T-helper 17 cell (primary cell): ENCODE measurements at regions not wholly inside any gene's neighbourhood (a gene's known extent, or its start where the extent isn't known, plus 50 kb on each side); places are given as distances from the start of the nearest gene placed in this dataset.
"Not testable (repeated sequence)": the region's sequence is repeated elsewhere in the genome, so short reads cannot be mapped to it uniquely, and the experiment has no call there.

Source experiments
- ATAC-seq: fragments of 150-1000 bp; cut with Tn5 transposase; 2 replicates; pipeline ENCODE4 v1.10.0; 2021; ENCODE audit warnings: mild to moderate bottlenecking, moderate library complexity
- DNase-seq, 3 donors: peaks; one replicate each; pipeline versions ENCODE4 v3.0.0 to v3.0.0-alpha.2; 2020 to 2021
- H3K9me3 ChIP-seq: one replicate; pipeline ENCODE4 v1.7.0; 2013; ENCODE audit warnings: low read length, mild to moderate bottlenecking; ENCODE audit not compliant: control insufficient read depth, poor library complexity, severe bottlenecking
- H3K27ac Mint-ChIP-seq: one replicate; pipeline ENCODE4 v1.8.0; 2022; ENCODE audit warnings: mild to moderate bottlenecking, moderate library complexity, mixed read lengths
- H3K27me3 Mint-ChIP-seq: one replicate; pipeline ENCODE4 v1.8.0; 2022; ENCODE audit warnings: mixed read lengths
- H3K36me3 Mint-ChIP-seq: one replicate; pipeline ENCODE4 v1.8.0; 2022; ENCODE audit warnings: low read depth, mixed read lengths
- H3K4me1 Mint-ChIP-seq: one replicate; pipeline ENCODE4 v1.8.0; 2022; ENCODE audit warnings: mild to moderate bottlenecking, mixed read lengths
- H3K4me3 Mint-ChIP-seq: one replicate; pipeline ENCODE4 v1.8.0; 2022; ENCODE audit warnings: mild to moderate bottlenecking, moderate library complexity, mixed read lengths

DNA sequence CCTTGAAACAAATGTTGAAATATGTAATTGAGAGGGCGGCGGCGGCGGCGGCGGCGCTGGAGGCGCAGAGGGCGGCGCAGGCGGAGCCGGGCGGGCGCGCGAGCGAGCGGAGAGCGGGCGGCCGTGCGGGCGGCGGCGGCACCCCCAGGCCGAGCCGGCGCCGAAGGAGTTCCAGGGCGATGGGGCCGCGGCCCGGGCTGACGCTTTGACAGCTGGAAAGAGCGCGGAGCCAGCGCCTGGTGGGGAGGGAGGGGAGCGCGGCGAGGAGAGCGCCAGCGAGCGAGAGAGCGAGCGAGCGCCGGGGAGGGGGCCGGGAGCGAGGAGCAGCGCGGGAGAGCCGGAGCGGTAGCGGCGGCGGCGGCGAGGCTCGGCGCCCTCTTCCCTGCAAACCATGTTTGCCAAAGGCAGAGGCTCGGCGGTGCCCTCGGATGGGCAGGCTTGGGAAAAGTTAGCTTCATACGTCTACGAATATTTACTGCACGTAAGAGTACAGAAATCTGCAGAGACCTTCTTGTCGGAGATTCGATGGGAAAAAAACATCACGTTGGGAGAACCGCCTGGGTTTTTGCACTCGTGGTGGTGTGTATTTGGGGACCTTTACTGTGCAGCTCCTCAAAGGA, 116.8 kb upstream of the CDK13 start:
- not testable (repeated sequence) for H3K9me3 ChIP-seq, H3K27ac Mint-ChIP-seq, H3K4me1 Mint-ChIP-seq
- peaks cover 64% of the 10 kb centered on the region for H3K27me3 Mint-ChIP-seq
- peak overlapping the region; percentile 60 for H3K4me3 Mint-ChIP-seq
- ATAC-seq, result peak; percentile 78
- peaks cover 11% of the 10 kb centered on the region for H3K36me3 Mint-ChIP-seq
- DNase-seq, result peak in 1 of 3 donors; percentile 9

DNA sequence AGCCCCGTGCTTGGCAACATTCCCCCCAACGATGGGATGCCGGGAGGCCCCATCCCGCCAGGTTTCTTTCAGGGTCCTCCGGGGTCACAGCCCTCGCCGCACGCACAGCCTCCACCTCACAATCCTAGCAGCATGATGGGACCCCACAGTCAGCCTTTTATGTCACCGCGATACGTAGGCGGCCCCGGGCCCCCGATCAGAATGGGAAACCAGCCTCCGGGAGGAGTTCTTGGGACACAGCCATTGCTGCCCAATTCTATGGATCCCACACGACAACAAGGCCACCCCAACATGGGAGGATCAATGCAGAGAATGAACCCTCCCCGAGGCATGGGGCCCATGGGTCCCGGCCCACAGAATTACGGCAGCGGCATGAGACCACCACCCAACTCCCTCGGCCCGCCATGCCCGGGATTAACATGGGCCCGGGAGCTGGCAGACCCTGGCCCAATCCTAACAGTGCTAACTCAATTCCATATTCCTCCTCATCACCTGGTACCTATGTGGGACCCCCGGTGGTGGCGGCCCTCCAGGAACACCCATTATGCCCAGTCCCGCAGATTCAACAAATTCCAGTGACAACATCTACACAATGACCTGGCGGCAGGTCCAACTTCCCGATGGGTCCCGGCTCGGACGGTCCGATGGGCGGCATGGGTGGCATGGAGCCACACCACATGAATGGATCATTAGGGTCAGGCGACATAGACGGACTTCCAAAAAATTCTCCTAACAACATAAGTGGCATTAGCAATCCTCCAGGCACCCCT, 116.0 kb upstream of the CDK13 start:
- H3K9me3 ChIP-seq, H3K27ac Mint-ChIP-seq, H3K36me3 Mint-ChIP-seq, ATAC-seq, DNase-seq, H3K4me1 Mint-ChIP-seq: not testable (repeated sequence)
- Mint-ChIP-seq H3K27me3 (peaks cover 57% of the 10 kb centered on the region), H3K4me3 (peak overlapping the region; percentile 60)

DNA sequence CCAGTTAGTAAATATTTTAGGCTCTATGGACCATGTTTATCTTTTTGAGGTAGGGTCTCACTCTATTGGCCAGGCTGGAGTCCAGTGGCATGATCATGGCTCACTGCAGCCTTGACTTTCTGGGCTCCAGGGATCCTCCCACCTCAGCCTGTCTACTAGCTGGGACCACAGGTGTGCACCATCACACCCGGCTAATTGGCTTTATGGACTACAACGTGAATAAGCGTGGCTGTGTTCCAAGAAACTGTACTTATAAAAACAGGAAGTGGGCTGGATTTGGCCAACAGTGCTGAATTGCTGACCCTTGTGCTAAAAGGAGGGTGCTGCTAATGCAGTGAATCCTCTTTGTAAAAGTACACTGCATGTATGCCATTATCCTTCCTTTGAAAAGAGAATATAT, 111.7 kb upstream of the CDK13 start:
- H3K27me3 Mint-ChIP-seq, result peaks cover 47% of the 10 kb centered on the region
- DNase-seq, result no peak
- no peak overlapping the region for H3K27ac Mint-ChIP-seq
- no peak overlapping the region for H3K4me3 Mint-ChIP-seq
- no peaks in the 10 kb centered on the region for H3K9me3 ChIP-seq
- peaks cover 3% of the 10 kb centered on the region for H3K4me1 Mint-ChIP-seq
- H3K36me3 Mint-ChIP-seq, result peaks cover 13% of the 10 kb centered on the region
- ATAC-seq, result no peak

DNA sequence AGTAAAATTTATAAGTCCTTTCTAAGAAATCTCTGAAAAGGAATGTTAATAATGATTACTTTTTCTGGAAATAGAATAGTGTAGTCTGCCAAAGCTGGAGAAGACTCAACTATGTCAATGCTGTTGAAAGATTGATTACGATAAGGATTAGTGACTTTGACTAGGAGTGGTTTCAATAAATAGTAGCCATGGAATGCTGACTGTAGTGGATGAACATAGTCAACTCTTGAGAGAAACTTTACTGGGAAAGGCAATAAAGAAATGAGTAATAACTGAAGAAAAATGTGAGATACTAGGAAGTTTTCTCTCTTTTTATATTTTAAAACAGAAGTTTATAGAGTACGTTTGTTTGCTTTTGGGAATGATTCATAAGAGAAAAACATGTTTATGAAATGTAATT, 105.0 kb upstream of the CDK13 start:
- H3K4me3 Mint-ChIP-seq, result no peak overlapping the region
- H3K36me3 Mint-ChIP-seq, result no peaks in the 10 kb centered on the region
- H3K4me1 Mint-ChIP-seq, result no peaks in the 10 kb centered on the region
- no peaks in the 10 kb centered on the region for H3K9me3 ChIP-seq
- no peak overlapping the region for H3K27ac Mint-ChIP-seq
- ATAC-seq (no peak), DNase-seq (no peak)
- H3K27me3 Mint-ChIP-seq, result peaks cover 15% of the 10 kb centered on the region

DNA sequence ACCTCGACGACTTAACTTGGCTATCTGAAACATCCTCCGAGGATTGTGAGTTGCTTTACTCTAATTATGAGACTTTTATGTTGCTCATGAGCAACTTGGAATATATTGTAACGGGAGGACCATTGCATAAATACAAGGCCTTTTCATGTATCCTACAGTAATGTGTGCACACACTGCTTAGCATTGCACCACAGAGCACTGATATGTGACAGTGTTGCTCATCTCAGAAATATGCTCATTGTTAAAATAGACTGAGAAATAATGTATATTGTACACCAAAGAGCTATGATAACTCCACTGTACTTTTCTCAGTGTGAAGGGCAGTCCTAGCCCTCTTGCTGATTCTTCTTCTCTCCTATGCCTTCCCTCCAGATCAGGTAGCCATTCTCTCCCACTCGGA, 102.8 kb upstream of the CDK13 start:
- no peak for ATAC-seq
- H3K4me1 Mint-ChIP-seq, result no peaks in the 10 kb centered on the region
- no peak overlapping the region for H3K4me3 Mint-ChIP-seq
- no peaks in the 10 kb centered on the region for H3K36me3 Mint-ChIP-seq
- H3K27ac Mint-ChIP-seq, result no peak overlapping the region
- H3K27me3 Mint-ChIP-seq, result peaks cover 14% of the 10 kb centered on the region
- H3K9me3 ChIP-seq, result no peaks in the 10 kb centered on the region
- DNase-seq, result no peak

DNA sequence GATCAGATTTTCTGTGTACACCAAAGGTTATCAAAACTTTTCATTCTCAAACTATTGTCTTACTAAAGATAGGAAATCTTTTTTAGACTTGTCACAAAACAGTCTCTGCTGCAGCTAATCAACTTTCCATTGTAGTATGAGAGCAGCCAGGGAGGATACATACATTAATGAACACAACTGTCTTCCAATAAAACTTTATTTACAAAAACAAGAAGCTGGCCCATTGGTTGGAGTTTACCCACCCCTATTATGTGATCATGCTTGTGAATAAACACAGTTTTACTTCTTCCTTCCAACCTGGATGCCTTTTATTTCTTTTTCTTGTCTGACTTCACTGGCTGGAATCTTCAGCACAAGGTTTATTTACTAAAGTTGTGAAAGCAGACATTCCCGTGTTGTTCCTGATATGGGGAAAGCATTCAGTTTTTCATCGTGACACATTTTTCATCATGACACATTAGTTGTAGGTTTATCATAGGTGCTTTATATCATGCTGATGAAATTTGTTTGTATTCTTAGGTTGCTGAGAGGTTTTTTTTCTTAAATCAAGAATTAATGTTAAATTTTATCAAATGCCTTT, 98.5 kb upstream of the CDK13 start:
- Mint-ChIP-seq H3K27ac (no peak overlapping the region), H3K36me3 (no peaks in the 10 kb centered on the region), H3K4me1 (peaks cover 8% of the 10 kb centered on the region), H3K4me3 (no peak overlapping the region), H3K27me3 (peaks cover 38% of the 10 kb centered on the region)
- no peaks in the 10 kb centered on the region for H3K9me3 ChIP-seq
- no peak for ATAC-seq
- DNase-seq, result no peak

DNA sequence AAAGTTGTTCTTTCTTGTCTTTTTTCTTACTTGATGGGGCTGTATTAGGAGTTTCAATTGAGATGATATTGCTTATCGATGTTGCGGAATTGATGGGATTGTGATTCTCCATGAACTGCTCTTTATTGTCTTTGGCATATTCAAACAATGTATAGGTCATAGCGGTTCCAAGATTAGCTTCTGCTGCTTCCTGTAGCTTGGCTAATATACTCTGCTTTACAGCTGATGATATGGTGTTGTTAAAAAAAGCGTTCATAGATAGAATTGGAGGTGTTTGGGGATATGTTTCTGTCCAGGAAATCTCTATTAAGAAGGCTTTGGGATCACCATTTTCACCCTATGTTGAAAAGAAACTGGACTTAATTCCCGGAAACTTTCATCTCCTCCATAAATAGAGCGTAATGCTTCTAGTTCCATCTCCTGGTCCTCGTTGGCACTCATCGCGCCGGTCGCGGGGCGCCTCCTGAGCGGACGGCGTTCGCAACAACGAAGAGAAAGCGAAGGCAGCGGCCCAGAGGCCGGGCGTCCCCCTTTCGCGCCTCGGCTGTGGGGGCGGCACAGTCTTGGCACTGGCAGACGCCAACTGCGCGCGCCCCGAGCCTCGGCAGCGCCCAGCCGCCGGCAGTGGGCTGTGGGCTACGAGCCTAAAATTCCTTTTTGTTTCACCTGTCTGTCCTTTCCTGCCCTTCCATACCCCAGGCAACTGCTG, 95.3 kb upstream of the CDK13 start:
- Mint-ChIP-seq H3K27me3 (peaks cover 34% of the 10 kb centered on the region), H3K4me3 (peak overlapping the region; percentile 89)
- ATAC-seq, result peak; percentile 99
- H3K36me3 Mint-ChIP-seq, DNase-seq, H3K27ac Mint-ChIP-seq, H3K9me3 ChIP-seq, H3K4me1 Mint-ChIP-seq: not testable (repeated sequence)

DNA sequence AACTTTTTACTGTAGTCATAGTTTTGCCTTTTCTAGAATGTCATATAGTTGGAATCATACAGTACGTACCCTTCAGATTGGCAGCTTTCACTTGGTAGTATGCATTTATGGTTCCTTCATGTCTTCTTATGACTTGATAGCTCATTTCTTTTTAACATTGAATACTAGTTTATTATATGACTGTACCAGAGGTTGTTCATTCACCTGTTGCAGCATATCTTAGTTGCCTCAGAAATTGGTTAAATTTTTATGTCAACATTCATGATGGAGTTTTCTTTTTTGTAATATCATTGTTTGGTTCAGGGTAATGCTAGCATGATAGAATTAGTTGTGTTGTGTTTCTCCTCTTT, 94.8 kb upstream of the CDK13 start:
- no peak for DNase-seq
- Mint-ChIP-seq H3K4me3 (peak overlapping the region; percentile 89), H3K27me3 (peaks cover 34% of the 10 kb centered on the region), H3K36me3 (no peaks in the 10 kb centered on the region), H3K27ac (no peak overlapping the region), H3K4me1 (peaks cover 8% of the 10 kb centered on the region)
- H3K9me3 ChIP-seq, result no peaks in the 10 kb centered on the region
- no peak for ATAC-seq

DNA sequence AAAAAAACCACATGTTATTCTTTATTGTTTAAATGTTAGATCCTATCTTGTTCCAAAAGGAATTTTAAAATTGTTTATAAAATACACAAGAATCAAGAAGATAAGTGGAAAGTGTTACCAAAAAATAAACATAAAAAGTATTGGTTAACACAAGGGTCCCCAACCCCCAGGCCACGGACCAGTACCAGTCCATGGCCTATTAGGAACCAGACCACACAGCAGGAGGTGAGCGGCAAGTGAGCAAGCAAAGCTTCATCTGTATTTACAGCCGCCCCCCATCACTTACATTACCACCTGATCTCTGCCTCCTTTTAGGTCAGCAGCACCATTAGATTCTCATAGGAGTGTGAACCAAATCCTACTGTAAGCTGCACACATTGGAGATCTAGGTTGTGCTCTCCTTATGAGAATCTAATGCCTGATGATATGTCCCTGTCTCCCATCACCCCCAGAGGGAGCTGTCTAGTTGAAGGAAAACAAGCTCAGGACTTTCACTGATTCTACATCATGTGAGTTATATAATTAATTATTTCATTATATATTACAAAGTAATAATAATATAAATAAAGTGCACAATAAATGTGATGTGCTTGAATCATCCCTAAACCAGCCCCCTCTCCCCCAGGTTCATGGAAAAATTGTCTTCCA, 86.3 kb upstream of the CDK13 start:
- H3K4me1 Mint-ChIP-seq, H3K27ac Mint-ChIP-seq, H3K4me3 Mint-ChIP-seq, H3K36me3 Mint-ChIP-seq, ATAC-seq, H3K9me3 ChIP-seq, DNase-seq: not testable (repeated sequence)
- H3K27me3 Mint-ChIP-seq, result peaks cover 21% of the 10 kb centered on the region

DNA sequence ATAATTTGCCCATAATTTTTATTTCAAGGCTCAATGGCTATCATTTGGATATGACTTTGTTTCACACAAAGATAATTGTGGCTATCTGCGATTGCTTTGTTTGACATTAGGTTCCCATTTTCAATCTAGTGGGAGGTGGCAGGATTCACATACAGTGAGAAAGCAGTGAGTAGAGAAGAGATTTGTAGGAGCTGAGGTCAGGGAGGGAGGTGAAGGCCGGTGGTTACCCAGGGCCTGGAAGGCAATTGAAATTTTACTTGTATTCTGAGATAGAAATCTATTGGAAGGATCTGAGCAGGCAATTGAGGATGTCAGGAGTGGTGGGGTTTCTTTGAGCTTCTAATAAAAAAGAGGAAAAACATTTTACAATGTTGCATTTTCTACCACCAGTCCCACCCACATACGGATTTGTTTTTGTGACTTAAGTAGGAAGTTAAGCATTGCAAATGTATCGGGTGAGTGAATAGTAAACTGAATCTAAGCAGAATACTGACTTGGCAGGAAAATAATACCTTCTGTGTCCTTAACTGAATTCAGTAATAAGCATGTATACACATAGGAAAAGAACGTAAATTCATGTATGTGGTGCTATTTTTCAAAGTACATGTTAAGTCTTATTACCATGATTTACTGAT, 80.1 kb upstream of the CDK13 start:
- peaks cover 14% of the 10 kb centered on the region for H3K27me3 Mint-ChIP-seq
- not testable (repeated sequence) for H3K4me1 Mint-ChIP-seq, H3K9me3 ChIP-seq, H3K27ac Mint-ChIP-seq, ATAC-seq, DNase-seq, H3K36me3 Mint-ChIP-seq, H3K4me3 Mint-ChIP-seq

DNA sequence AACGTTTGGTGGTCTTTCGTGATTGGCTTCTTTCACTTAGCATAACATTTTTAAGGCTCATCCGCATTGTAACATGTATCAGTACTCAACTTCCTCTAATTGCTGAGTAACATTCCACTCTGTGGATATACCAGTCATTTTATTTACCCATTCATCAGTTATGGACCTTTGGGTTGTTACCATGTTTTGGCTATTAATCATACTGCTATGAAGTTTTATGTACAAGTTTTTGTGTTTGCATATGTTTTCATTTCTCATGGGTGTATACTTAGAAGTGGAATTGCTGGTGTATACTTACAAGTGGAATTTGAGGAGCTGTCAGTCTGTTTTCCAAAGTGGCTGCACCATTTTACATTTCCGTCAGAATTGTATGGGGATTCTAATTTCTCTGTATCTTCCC, 78.4 kb upstream of the CDK13 start:
- DNase-seq, H3K4me3 Mint-ChIP-seq, ATAC-seq, H3K36me3 Mint-ChIP-seq, H3K9me3 ChIP-seq, H3K27ac Mint-ChIP-seq, H3K4me1 Mint-ChIP-seq: not testable (repeated sequence)
- H3K27me3 Mint-ChIP-seq, result peaks cover 19% of the 10 kb centered on the region

DNA sequence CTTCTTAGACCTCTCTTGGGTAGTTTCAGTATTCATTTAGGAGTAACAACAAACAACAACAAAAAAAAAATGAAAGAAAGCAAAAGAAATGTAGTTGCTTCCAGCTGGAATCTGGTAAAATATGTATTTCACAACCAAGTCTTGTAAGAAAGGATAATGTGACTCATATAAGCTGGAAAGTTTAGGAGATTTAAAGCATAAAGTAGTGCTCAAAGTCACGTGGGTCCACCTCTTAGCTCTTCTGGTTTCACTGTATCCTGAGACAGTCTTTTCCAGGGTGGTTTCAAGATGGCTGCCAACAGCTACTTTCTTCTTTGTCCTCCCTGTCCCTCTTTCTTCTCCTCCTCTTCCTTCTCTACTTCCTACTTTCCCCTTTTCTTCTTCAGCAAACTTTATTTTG, 69.5 kb upstream of the CDK13 start:
- no peak for DNase-seq
- ATAC-seq, result no peak
- Mint-ChIP-seq H3K4me1 (no peaks in the 10 kb centered on the region), H3K36me3 (peaks cover 3% of the 10 kb centered on the region), H3K27me3 (peaks cover 45% of the 10 kb centered on the region), H3K27ac (no peak overlapping the region), H3K4me3 (no peak overlapping the region)
- H3K9me3 ChIP-seq, result peaks cover 7% of the 10 kb centered on the region
